ENCODE measurements at regions not wholly inside any gene's neighbourhood (a gene's known extent, or its start where the extent isn't known, plus 50 kb on each side); places are given as distances from the start of the nearest gene placed in this dataset.
"Not testable (repeated sequence)": the region's sequence is repeated elsewhere in the genome, so short reads cannot be mapped to it uniquely, and the experiment has no call there.

DNA sequence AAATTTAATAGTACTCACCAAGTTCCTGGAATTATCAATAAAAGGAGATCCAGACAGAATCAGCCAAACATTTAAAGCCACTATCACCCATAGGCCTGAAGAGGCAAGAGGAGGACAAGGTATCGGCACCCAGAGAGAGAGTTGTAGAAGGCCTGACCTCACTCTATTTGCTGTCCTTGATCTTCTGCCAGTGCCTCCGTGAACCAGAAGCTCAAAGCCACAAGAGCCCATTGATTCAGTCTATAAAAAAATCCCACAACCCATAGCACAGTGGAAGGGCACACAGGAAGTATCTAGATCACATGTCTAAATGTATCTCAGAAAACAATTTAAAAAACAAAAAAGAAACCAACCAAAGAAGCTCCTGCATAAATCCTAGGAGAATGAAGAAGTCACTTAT lies 68.6 kb upstream of the FAM174B start:
- FAIRE-seq = no peak

DNA sequence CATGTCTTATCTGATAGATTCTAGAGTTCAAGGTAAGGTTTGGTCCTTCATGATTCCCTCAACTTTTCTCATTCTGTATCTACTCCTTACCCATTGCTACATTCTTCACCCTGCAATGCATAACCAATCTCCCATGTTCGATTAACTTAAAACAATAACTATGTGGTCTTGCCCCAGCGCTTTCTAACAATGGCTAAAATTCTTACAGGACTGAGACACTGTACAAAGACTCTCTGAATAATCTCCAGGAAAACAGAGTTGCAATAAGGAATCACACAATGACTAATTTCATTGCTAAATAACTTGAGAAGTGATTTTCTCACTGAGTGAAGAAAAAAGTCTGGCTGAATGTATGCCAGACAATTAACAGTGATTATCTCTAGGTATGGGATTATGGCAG lies 69.6 kb upstream of the FAM174B start:
- peak; percentile 49 for DNase-seq (ENCODE audit: low read depth)
- FAIRE-seq = no peak
- no peaks in the 10 kb centered on the region for H3K36me3 ChIP-seq (ENCODE audit: control insufficient read depth, insufficient read depth, low read length)
- no peaks in the 10 kb centered on the region for H3K27me3 ChIP-seq (ENCODE audit: control insufficient read depth, insufficient read depth, low read length)
- no peak overlapping the region for H3K4me3 ChIP-seq (ENCODE audit: low read depth, low read length)
- TF ChIP-seq, protein P1, sequence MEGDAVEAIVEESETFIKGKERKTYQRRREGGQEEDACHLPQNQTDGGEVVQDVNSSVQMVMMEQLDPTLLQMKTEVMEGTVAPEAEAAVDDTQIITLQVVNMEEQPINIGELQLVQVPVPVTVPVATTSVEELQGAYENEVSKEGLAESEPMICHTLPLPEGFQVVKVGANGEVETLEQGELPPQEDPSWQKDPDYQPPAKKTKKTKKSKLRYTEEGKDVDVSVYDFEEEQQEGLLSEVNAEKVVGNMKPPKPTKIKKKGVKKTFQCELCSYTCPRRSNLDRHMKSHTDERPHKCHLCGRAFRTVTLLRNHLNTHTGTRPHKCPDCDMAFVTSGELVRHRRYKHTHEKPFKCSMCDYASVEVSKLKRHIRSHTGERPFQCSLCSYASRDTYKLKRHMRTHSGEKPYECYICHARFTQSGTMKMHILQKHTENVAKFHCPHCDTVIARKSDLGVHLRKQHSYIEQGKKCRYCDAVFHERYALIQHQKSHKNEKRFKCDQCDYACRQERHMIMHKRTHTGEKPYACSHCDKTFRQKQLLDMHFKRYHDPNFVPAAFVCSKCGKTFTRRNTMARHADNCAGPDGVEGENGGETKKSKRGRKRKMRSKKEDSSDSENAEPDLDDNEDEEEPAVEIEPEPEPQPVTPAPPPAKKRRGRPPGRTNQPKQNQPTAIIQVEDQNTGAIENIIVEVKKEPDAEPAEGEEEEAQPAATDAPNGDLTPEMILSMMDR (IDR thresholded peaks at IDR 0.05; ENCODE audit: insufficient read depth, low read length, severe bottlenecking) = no peak

More for the DNA sequence above, 68.6 kb upstream of the FAM174B start:
- Histone ChIP-seq H3K4me3 (ENCODE audit: low read depth, low read length) (no peak overlapping the region), H3K36me3 (ENCODE audit: control insufficient read depth, insufficient read depth, low read length) (no peaks in the 10 kb centered on the region), H3K27me3 (ENCODE audit: control insufficient read depth, insufficient read depth, low read length) (no peaks in the 10 kb centered on the region)
- DNase-seq (ENCODE audit: low read depth) = no peak
- TF ChIP-seq, protein P1 (IDR thresholded peaks at IDR 0.05; ENCODE audit: insufficient read depth, low read length, severe bottlenecking) = no peak

DNA sequence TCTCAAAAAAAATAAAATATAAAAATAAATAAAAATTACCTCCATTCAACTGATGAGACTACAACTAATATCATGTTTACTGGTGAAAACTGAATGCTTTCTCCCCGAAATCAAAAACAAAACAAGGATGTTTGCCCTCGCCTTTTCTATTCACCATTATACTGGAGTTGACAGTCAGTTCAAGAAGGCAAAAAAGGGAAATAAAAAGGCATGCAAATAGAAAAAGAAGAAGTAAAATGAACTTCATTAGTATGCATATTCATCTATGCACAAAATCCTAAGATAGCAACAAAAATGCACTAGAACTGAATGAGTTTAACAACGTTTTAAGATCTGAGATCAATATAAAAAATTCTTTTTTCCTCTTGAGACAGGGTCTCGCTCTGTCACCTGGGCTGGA lies 72.7 kb upstream of the FAM174B start:
- TF ChIP-seq, protein P1 (IDR thresholded peaks at IDR 0.05; ENCODE audit: insufficient read depth, low read length, severe bottlenecking) = no peak
- DNase-seq (ENCODE audit: low read depth) (no peak), FAIRE-seq (no peak)
- Histone ChIP-seq H3K4me3 (ENCODE audit: low read depth, low read length) (no peak overlapping the region), H3K27me3 (ENCODE audit: control insufficient read depth, insufficient read depth, low read length) (no peaks in the 10 kb centered on the region), H3K36me3 (ENCODE audit: control insufficient read depth, insufficient read depth, low read length) (no peaks in the 10 kb centered on the region)

DNA sequence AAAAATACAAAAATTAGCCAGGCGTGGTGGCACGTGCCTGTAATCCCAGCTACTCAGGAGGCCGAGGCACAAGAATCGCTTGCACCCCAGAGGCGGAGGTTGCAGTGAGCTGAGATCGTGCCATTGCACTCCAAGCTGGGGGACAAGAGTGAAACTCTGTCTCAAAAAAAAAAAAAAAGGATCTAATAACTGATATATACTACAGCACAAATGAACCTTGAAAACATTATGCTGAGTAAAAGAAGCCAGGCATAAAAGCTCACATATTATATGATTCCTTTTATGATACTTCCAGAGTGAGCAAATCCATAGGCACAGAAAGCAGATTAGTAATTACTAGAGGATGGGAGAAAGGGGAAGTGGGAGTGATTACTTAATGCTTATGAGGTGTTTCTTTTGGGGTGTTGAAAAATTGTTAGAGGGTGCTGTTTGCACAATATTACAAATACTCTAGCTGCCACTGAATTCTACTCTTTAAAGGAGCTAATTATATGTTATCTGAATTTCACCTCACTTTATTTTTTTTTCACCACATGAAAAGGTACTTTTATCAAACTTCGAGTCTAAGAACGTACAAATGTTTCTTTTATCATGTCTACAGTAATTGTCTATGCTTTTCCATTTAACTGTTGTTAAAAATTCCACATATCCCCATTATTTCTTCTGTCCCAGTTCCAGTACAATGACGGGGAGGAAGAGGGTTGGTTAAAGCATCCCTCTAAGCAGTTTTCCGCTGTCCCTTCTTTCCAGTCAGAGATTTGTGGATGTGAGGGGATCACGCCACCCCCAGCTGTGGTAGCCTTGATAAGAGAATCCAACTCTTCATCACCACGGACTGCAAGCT lies 77.7 kb upstream of the FAM174B start:
- DNase-seq (ENCODE audit: low read depth) (no peak), FAIRE-seq (no peak)
- no peaks in the 10 kb centered on the region for H3K27me3 ChIP-seq (ENCODE audit: control insufficient read depth, insufficient read depth, low read length)
- TF ChIP-seq, protein P1 (IDR thresholded peaks at IDR 0.05; ENCODE audit: insufficient read depth, low read length, severe bottlenecking) = no peak
- no peaks in the 10 kb centered on the region for H3K36me3 ChIP-seq (ENCODE audit: control insufficient read depth, insufficient read depth, low read length)
- H3K4me3 ChIP-seq (ENCODE audit: low read depth, low read length) = no peak overlapping the region

DNA sequence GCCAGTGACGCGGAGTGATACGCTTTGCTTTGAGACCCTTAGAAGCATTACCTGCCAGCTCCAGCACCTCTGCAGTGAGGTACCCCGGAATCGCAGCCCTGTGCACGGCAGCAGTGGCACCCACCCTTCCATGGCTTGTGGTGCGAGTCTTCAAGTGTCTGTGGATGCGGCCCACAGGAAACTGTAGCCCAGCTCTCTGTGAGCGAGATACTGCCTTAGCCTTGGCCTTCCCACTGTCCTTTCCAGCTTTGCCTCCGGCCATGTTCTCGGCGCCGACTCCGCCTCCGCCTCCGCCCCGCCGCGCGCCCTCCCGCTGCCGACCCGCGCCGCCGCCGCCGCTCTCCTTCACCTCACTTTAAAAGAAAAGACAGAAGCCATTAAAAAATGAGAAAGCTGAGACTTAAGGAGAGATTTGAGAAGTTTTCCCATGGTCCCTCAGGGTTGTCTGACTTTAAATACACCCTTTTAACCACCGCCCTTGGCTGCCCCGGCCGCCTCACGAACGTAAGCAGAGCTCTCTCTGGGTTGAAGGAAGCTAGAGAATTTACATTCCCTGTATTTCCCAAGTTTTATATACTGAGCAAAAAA lies 78.5 kb upstream of the FAM174B start:
- TF ChIP-seq, protein P1 (IDR thresholded peaks at IDR 0.05; ENCODE audit: insufficient read depth, low read length, severe bottlenecking) = no peak
- H3K4me3 ChIP-seq (ENCODE audit: low read depth, low read length) = peak overlapping the region; percentile 37
- no peaks in the 10 kb centered on the region for H3K36me3 ChIP-seq (ENCODE audit: control insufficient read depth, insufficient read depth, low read length)
- no peaks in the 10 kb centered on the region for H3K27me3 ChIP-seq (ENCODE audit: control insufficient read depth, insufficient read depth, low read length)
- no peak for FAIRE-seq
- DNase-seq (ENCODE audit: low read depth) = no peak

DNA sequence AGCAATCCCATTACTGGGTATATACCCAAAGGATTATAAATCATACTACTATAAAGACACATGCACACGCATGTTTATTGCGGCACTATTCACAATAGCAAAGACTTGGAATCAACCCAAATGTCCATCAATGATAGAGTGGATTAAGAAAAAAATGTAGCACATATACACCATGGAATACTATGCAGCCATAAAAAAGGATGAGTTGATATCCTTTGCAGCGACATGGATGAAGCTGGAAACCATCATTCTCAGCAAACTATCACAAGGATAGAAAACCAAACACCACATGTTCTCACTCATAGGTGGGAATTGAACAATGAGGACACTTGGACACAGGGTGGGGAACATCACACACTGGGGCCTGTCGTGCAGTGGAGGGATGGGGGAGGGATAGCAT lies 83.7 kb upstream of the FAM174B start:
- DNase-seq (ENCODE audit: low read depth); FAIRE-seq; H3K27me3 ChIP-seq (ENCODE audit: control insufficient read depth, insufficient read depth, low read length); H3K36me3 ChIP-seq (ENCODE audit: control insufficient read depth, insufficient read depth, low read length); H3K4me3 ChIP-seq (ENCODE audit: low read depth, low read length): not testable (repeated sequence)
